PFSK-1 (cell line): ENCODE measurements at regions not wholly inside any gene's neighbourhood (a gene's known extent, or its start where the extent isn't known, plus 50 kb on each side); places are given as distances from the start of the nearest gene placed in this dataset.

Experiments
- FOXP2 ChIP-seq: optimal IDR thresholded peaks from 2 replicates; pipeline ENCODE3; 2011; ENCODE audit warnings: borderline replicate concordance, control low read depth, inconsistent platforms; ENCODE audit not compliant: insufficient read depth; ENCODE audit errors: extremely low read length, extremely low read depth
- POLR2AphosphoS5 ChIP-seq: IDR thresholded peaks from 2 replicates; pipeline ENCODE4 v1.6.1; 2012; ENCODE audit warnings: low read depth, mild to moderate bottlenecking, control low read depth, low read length, moderate library complexity
- SIN3A ChIP-seq: IDR thresholded peaks from 2 replicates; pipeline ENCODE4 v1.6.1; 2012; ENCODE audit warnings: mild to moderate bottlenecking, low read length, moderate library complexity, borderline replicate concordance; ENCODE audit not compliant: insufficient read depth
- TAF1 ChIP-seq: IDR thresholded peaks from 2 replicates; pipeline ENCODE4 v1.6.1; 2012; ENCODE audit warnings: low read length, control low read depth, borderline replicate concordance; ENCODE audit not compliant: insufficient read depth
- TF ChIP-seq, protein P1 (sequence below), 2 experiments: IDR thresholded peaks; 2 replicates each; pipeline versions ENCODE4 v1.6.1 to v1.8.0; 2011 to 2012; ENCODE audit warnings: low read depth in 2 of 2, low read length in 2 of 2, control low read depth in 1 of 2, inconsistent platforms in 1 of 2, mild to moderate bottlenecking in 1 of 2, moderate library complexity in 1 of 2; ENCODE audit not compliant: insufficient read depth in 1 of 2

DNA sequence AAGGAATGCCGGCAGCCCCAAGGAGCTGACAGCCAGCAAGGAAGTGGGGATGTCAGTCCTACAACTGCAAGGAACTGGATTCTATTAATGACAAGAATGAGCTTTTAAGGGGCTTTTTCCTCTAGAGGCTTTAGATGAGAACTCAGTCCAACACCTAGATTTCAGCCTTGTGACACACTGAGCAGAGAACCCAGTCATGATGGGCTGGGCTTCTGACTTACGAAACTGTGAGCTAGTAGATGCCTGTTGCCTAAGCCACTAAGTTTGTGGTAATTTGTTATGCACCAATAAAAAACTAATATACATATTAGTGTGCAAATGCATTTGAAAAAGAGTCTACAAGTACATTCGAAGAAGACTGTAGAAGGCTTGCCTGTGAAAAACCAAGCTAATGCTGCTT, 263.3 kb downstream of the SOX4 start:
- no peak for TF ChIP-seq TAF1
- TF ChIP-seq SIN3A, result no peak
- TF ChIP-seq FOXP2, result no peak
- TF ChIP-seq, protein P1, sequence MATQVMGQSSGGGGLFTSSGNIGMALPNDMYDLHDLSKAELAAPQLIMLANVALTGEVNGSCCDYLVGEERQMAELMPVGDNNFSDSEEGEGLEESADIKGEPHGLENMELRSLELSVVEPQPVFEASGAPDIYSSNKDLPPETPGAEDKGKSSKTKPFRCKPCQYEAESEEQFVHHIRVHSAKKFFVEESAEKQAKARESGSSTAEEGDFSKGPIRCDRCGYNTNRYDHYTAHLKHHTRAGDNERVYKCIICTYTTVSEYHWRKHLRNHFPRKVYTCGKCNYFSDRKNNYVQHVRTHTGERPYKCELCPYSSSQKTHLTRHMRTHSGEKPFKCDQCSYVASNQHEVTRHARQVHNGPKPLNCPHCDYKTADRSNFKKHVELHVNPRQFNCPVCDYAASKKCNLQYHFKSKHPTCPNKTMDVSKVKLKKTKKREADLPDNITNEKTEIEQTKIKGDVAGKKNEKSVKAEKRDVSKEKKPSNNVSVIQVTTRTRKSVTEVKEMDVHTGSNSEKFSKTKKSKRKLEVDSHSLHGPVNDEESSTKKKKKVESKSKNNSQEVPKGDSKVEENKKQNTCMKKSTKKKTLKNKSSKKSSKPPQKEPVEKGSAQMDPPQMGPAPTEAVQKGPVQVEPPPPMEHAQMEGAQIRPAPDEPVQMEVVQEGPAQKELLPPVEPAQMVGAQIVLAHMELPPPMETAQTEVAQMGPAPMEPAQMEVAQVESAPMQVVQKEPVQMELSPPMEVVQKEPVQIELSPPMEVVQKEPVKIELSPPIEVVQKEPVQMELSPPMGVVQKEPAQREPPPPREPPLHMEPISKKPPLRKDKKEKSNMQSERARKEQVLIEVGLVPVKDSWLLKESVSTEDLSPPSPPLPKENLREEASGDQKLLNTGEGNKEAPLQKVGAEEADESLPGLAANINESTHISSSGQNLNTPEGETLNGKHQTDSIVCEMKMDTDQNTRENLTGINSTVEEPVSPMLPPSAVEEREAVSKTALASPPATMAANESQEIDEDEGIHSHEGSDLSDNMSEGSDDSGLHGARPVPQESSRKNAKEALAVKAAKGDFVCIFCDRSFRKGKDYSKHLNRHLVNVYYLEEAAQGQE (IDR thresholded peaks at IDR 0.05; ENCODE audit: insufficient read depth in 1 of 2, low read depth in 2 of 2, low read length in 2 of 2), result no peak
- TF ChIP-seq POLR2AphosphoS5, result no peak

DNA sequence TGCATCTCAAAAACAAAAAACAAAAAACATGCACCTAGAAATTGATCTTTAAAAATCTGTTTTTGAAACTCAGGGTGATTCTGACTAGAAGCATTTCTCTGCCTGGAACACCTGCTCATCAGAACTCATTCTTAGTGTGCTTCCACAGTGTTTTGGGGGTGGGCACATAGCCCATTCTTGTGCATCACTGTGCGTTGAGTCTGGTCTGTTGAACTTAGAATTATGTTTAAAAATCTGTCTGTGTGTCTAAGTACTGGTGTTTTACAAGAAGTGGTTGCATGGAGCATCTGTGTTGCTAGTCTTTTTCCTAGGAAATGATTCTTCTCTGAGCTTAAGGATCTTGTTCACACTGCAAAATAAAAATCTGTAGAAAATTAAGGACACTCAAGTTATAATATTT, 264.5 kb downstream of the SOX4 start:
- no peak for TF ChIP-seq FOXP2
- TF ChIP-seq POLR2AphosphoS5, result no peak
- no peak for TF ChIP-seq SIN3A

DNA sequence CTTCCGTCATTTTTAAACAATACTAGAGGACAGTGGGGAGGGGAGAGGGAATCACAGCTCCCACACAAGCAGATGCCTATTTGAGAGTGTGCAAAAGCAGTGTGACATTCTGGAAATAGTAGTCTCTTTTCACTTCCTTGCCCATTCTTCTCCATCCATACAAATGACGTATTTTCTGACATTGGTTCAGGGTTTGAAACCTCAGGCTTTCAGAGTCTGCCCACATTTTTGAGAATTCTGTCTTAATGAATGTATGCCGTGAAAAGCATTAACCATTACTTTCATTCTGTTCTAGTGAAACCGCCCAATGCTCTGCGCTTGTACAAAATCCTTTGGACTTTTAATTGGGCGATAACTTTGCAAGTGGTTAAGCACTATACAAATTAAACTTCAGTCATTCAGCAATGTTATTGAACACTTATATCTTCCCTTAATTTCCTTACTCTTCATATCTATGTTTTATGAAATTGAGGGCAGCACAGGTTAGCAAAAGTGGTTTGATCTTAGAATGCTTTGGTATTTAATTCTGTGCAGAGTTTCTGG, 265.7 kb downstream of the SOX4 start:
- TF ChIP-seq SIN3A (no peak), POLR2AphosphoS5 (no peak), TAF1 (no peak), FOXP2 (no peak)

DNA sequence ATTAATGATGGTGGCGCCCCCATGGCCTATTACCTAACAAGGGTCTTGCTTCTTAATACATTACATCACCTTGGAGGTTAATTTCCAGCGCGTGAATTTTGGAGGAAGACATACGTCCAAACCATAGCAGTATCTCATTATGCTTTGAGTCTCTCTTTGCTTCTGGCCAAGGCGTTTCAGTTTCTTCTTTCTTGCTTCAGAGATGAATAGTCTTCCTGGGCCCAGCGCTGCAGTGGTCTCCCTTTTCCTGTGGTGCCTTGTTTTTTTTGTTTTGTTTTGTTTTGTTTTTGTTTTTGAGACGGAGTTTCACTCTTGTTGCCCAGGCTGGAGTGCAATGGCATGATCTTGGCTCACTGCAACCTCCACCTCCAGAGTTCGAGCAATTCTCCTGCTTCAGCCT, 268.4 kb downstream of the SOX4 start:
- TF ChIP-seq FOXP2 (no peak), TAF1 (no peak), SIN3A (no peak), POLR2AphosphoS5 (no peak)
- TF ChIP-seq, protein P1 (IDR thresholded peaks at IDR 0.05; ENCODE audit: insufficient read depth in 1 of 2, low read depth in 2 of 2, low read length in 2 of 2), result no peak

DNA sequence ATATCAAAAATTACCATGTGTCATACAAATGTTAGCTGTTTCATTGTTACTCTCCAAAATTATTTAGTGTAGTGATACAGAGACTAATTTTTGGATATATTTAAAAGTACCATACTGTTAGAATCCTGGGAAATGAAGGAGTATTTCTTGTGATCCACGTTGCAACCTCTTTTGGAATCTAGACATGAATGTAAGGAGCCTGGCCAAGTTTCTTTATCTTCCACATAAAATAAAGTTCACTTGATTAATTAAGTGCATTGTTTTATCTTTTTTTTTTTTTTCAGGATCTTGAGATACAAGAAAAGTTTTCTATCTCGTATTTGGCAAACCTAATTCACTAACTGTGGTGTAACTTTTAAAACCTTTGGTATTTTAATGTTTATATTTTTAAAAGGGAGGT, 270.7 kb downstream of the SOX4 start:
- TF ChIP-seq TAF1 (no peak), SIN3A (no peak), FOXP2 (no peak), POLR2AphosphoS5 (no peak)
- TF ChIP-seq, protein P1 (IDR thresholded peaks at IDR 0.05; ENCODE audit: insufficient read depth in 1 of 2, low read depth in 2 of 2, low read length in 2 of 2), result no peak

DNA sequence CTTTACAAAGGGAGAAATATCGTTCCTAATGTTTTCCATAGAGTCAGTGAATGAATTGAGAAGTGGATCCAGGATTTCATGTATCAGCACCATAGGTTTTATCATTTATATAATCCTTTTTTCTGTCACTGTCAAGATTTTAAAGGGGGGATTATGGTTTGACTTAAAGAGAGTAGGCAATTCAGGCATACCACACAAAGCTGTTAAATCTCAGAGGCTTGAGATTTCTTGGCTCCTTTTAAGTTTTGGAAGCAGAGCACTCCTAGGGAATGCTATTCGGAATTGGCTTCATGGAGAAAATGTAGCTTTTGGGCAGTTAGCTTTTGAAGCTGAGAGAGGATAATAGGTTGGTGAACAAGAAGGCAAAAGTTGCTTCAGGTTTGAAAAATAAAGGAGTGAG, 274.7 kb downstream of the SOX4 start:
- TF ChIP-seq FOXP2 (no peak), TAF1 (no peak), POLR2AphosphoS5 (no peak), SIN3A (no peak)
- TF ChIP-seq, protein P1 (IDR thresholded peaks at IDR 0.05; ENCODE audit: insufficient read depth in 1 of 2, low read depth in 2 of 2, low read length in 2 of 2), result no peak
